SK-N-MC (cell line): ENCODE measurements at regions not wholly inside any gene's neighbourhood (a gene's known extent, or its start where the extent isn't known, plus 50 kb on each side); places are given as distances from the start of the nearest gene placed in this dataset.

ENCODE experiments used
- EZH2 ChIP-seq: fragments of 200-600 bp; sonication (generic); IDR thresholded peaks from one replicate; pipeline ENCODE4 v1.6.1; 2017; ENCODE audit warnings: antibody characterized with exemption
- FOXP2 ChIP-seq: optimal IDR thresholded peaks from 2 replicates; pipeline ENCODE3; 2011; ENCODE audit warnings: mild to moderate bottlenecking, moderate library complexity; ENCODE audit not compliant: insufficient read depth; ENCODE audit errors: extremely low read length, control extremely low read depth

- no peak for TF ChIP-seq EZH2
- no peak for TF ChIP-seq FOXP2
Measured at GRCh38 chr6:6705061-6705425, 116.5 kb downstream of the LY86 start.
